OCI-LY1 (cell line): ENCODE measurements at regions not wholly inside any gene's neighbourhood (a gene's known extent, or its start where the extent isn't known, plus 50 kb on each side); places are given as distances from the start of the nearest gene placed in this dataset.

Experiments
- H2AFZ ChIP-seq: fragments of 200-600 bp; sonication (generic), shearing (Covaris generic); 2 replicates; pipeline ENCODE4 v1.6.0; 2014; ENCODE audit warnings: antibody characterized with exemption, mild to moderate bottlenecking, low read length
- H3F3A ChIP-seq: fragments of 200-600 bp; sonication (generic), shearing (Covaris generic); 2 replicates; pipeline ENCODE4 v1.6.0; 2014; ENCODE audit warnings: mild to moderate bottlenecking, antibody characterized with exemption, low read length, moderate library complexity; ENCODE audit not compliant: insufficient read depth
- H3K27ac ChIP-seq: fragments of 200-600 bp; sonication (generic); 2 replicates; pipeline ENCODE4 v1.5.1; 2014; ENCODE audit warnings: low read length, mixed run types, mild to moderate bottlenecking, low read depth; ENCODE audit not compliant: poor library complexity, severe bottlenecking
- H3K27me3 ChIP-seq: fragments of 200-600 bp; sonication (generic); 2 replicates; pipeline ENCODE4 v1.6.0; 2014; ENCODE audit warnings: antibody characterized with exemption, mild to moderate bottlenecking, low read length, moderate library complexity; ENCODE audit not compliant: insufficient read depth
- H3K36me3 ChIP-seq: fragments of 200-600 bp; sonication (generic); 2 replicates; pipeline ENCODE4 v1.6.1; 2014; ENCODE audit warnings: mild to moderate bottlenecking, antibody characterized with exemption, low read length, moderate library complexity, mixed read lengths; ENCODE audit not compliant: insufficient read depth
- H3K4me1 ChIP-seq: fragments of 200-600 bp; sonication (generic); 2 replicates; pipeline ENCODE4 v1.5.1; 2014; ENCODE audit warnings: mild to moderate bottlenecking, low read length, moderate library complexity; ENCODE audit not compliant: insufficient read depth, severe bottlenecking
- H3K4me2 ChIP-seq: fragments of 200-600 bp; sonication (generic), shearing (Covaris generic); 2 replicates; pipeline ENCODE4 v1.6.1; 2014; ENCODE audit warnings: low read length
- H3K4me3 ChIP-seq: fragments of 200-600 bp; sonication (generic); 2 replicates; pipeline ENCODE4 v1.5.1; 2014; ENCODE audit warnings: low read length, low read depth, mild to moderate bottlenecking, mixed read lengths; ENCODE audit not compliant: poor library complexity, severe bottlenecking
- H3K79me2 ChIP-seq: fragments of 200-600 bp; shearing (Covaris generic); 2 replicates; pipeline ENCODE4 v1.6.1; 2016; ENCODE audit warnings: mixed run types, low read length, mixed read lengths; ENCODE audit not compliant: insufficient read depth
- H3K9ac ChIP-seq: fragments of 200-600 bp; sonication (generic), shearing (Covaris generic); 2 replicates; pipeline ENCODE4 v1.6.1; 2014; ENCODE audit warnings: mild to moderate bottlenecking, low read length, mixed read lengths
- H3K9me2 ChIP-seq: fragments of 200-600 bp; sonication (generic), shearing (Covaris generic); 2 replicates; pipeline ENCODE4 v1.6.1; 2014; ENCODE audit warnings: low read depth, mild to moderate bottlenecking, low read length, mixed read lengths
- H3K9me3 ChIP-seq: fragments of 200-600 bp; shearing (Covaris generic); 2 replicates; pipeline ENCODE4 v1.6.1; 2014; ENCODE audit warnings: low read length, mixed read lengths
- H4K20me1 ChIP-seq: fragments of 200-600 bp; sonication (generic), shearing (Covaris generic); 2 replicates; pipeline ENCODE4 v1.6.0; 2016; ENCODE audit warnings: mild to moderate bottlenecking, low read length; ENCODE audit not compliant: insufficient read depth
- CTCF ChIP-seq: fragments of 200-600 bp; sonication (generic), shearing (Covaris generic); IDR thresholded peaks from 2 replicates; pipeline ENCODE4 v1.5.1; 2017; ENCODE audit warnings: mild to moderate bottlenecking, antibody characterized with exemption, low read length, moderate library complexity, mixed read lengths
- EZH2 ChIP-seq: fragments of 200-600 bp; sonication (generic), shearing (Covaris generic); IDR thresholded peaks from 2 replicates; pipeline ENCODE4 v1.8.0; 2017; ENCODE audit warnings: borderline replicate concordance, mixed run types, mild to moderate bottlenecking, antibody characterized with exemption, low read length, moderate library complexity, mixed read lengths

GRCh38 chr3:107933450-107933849, 157.4 kb downstream of the CD47 start:
- Histone ChIP-seq H3K9me2 (no peaks in the 10 kb centered on the region), H3K27ac (no peak overlapping the region), H3K4me1 (no peaks in the 10 kb centered on the region), H3K9ac (no peak overlapping the region), H3K9me3 (no peaks in the 10 kb centered on the region), H3F3A (no peaks in the 10 kb centered on the region), H3K79me2 (no peaks in the 10 kb centered on the region), H4K20me1 (no peaks in the 10 kb centered on the region), H3K36me3 (no peaks in the 10 kb centered on the region), H3K4me3 (no peak overlapping the region), H3K27me3 (no peaks in the 10 kb centered on the region), H3K4me2 (no peak overlapping the region), H2AFZ (no peak overlapping the region)
- no peak for TF ChIP-seq EZH2
- TF ChIP-seq CTCF = no peak

GRCh38 chr3:107931326-107931725, 159.5 kb downstream of the CD47 start:
- Histone ChIP-seq H3K27ac (no peak overlapping the region), H3K9ac (no peak overlapping the region), H3F3A (no peaks in the 10 kb centered on the region), H3K79me2 (no peaks in the 10 kb centered on the region), H3K9me2 (no peaks in the 10 kb centered on the region), H3K9me3 (no peaks in the 10 kb centered on the region), H3K36me3 (no peaks in the 10 kb centered on the region), H2AFZ (no peak overlapping the region), H4K20me1 (no peaks in the 10 kb centered on the region), H3K4me2 (no peak overlapping the region), H3K27me3 (no peaks in the 10 kb centered on the region), H3K4me1 (peaks cover 6% of the 10 kb centered on the region), H3K4me3 (no peak overlapping the region)
- TF ChIP-seq EZH2 (no peak), CTCF (no peak)

GRCh38 chr3:107929088-107929487, 161.7 kb downstream of the CD47 start:
- H3K4me1 ChIP-seq = peaks cover 6% of the 10 kb centered on the region
- H3F3A ChIP-seq = no peaks in the 10 kb centered on the region
- no peaks in the 10 kb centered on the region for H3K27me3 ChIP-seq
- no peak overlapping the region for H3K9ac ChIP-seq
- H3K36me3 ChIP-seq = no peaks in the 10 kb centered on the region
- H4K20me1 ChIP-seq = no peaks in the 10 kb centered on the region
- H2AFZ ChIP-seq = no peak overlapping the region
- no peaks in the 10 kb centered on the region for H3K9me2 ChIP-seq
- TF ChIP-seq CTCF = no peak
- TF ChIP-seq EZH2 = no peak
- H3K4me3 ChIP-seq = no peak overlapping the region
- H3K79me2 ChIP-seq = no peaks in the 10 kb centered on the region
- H3K27ac ChIP-seq = no peak overlapping the region
- H3K9me3 ChIP-seq = no peaks in the 10 kb centered on the region
- H3K4me2 ChIP-seq = no peak overlapping the region
